SJCRH30 (cell line): ENCODE measurements at regions not wholly inside any gene's neighbourhood (a gene's known extent, or its start where the extent isn't known, plus 50 kb on each side); places are given as distances from the start of the nearest gene placed in this dataset.

ENCODE experiments used
- DNase-seq, 2 experiments: peaks; one replicate each; pipeline ENCODE4 v3.0.0-alpha.2; 2015 to 2020
- H3K27ac ChIP-seq: fragments of 250-450 bp; sonication (Bioruptor Pico); 2 replicates; pipeline ENCODE4 v1.5.1; 2020; ENCODE audit warnings: mild to moderate bottlenecking, moderate library complexity
- H3K27me3 ChIP-seq: fragments of 250-450 bp; sonication (Bioruptor Pico); 2 replicates; pipeline ENCODE4 v1.5.1; 2020; ENCODE audit warnings: mild to moderate bottlenecking, moderate library complexity
- H3K36me3 ChIP-seq: fragments of 250-450 bp; sonication (Bioruptor Pico); 2 replicates; pipeline ENCODE4 v1.5.1; 2020; ENCODE audit warnings: mild to moderate bottlenecking, moderate library complexity
- H3K4me1 ChIP-seq: fragments of 250-450 bp; sonication (Bioruptor Pico); 2 replicates; pipeline ENCODE4 v1.5.1; 2020; ENCODE audit warnings: mild to moderate bottlenecking, moderate library complexity
- H3K4me3 ChIP-seq: fragments of 250-450 bp; sonication (Bioruptor Pico); 2 replicates; pipeline ENCODE4 v1.5.1; 2020; ENCODE audit warnings: mild to moderate bottlenecking, moderate library complexity
- H3K9me3 ChIP-seq: fragments of 250-450 bp; sonication (Bioruptor Pico); replicated peaks from 2 replicates; pipeline ENCODE4 v1.5.1; 2020; ENCODE audit warnings: mild to moderate bottlenecking, moderate library complexity

- Histone ChIP-seq H3K27ac (no peak overlapping the region), H3K4me1 (no peaks in the 10 kb centered on the region), H3K9me3 (no peaks in the 10 kb centered on the region), H3K4me3 (no peak overlapping the region), H3K36me3 (no peaks in the 10 kb centered on the region), H3K27me3 (peaks cover 14% of the 10 kb centered on the region)
- no peak for DNase-seq
Observed at GRCh38 chr5:38726279-38726678, 119.5 kb upstream of the OSMR start.

GRCh38 chr5:38728029-38728428 lies 117.8 kb upstream of the OSMR start:
- Histone ChIP-seq H3K4me1 (no peaks in the 10 kb centered on the region), H3K27ac (no peak overlapping the region), H3K36me3 (no peaks in the 10 kb centered on the region), H3K4me3 (no peak overlapping the region), H3K9me3 (no peaks in the 10 kb centered on the region), H3K27me3 (peaks cover 14% of the 10 kb centered on the region)
- DNase-seq: no peak

GRCh38 chr5:38731461-38731860 lies 114.4 kb upstream of the OSMR start:
- Histone ChIP-seq H3K4me3 (no peak overlapping the region), H3K9me3 (no peaks in the 10 kb centered on the region), H3K36me3 (no peaks in the 10 kb centered on the region), H3K27ac (no peak overlapping the region), H3K27me3 (peaks cover 10% of the 10 kb centered on the region; the same call in 1 of the 2 replicates), H3K4me1 (no peaks in the 10 kb centered on the region)
- DNase-seq: no peak

- 0 out of 2 replicates have a peak, but pooled peaks cover 3% of the 10 kb centered on the region for H3K27me3 ChIP-seq
- DNase-seq: peak in 1 of 2 experiments; percentile 34
- H3K9me3 ChIP-seq: no peaks in the 10 kb centered on the region
- no peaks in the 10 kb centered on the region for H3K4me1 ChIP-seq
- no peak overlapping the region for H3K4me3 ChIP-seq
- H3K36me3 ChIP-seq: no peaks in the 10 kb centered on the region
- no peak overlapping the region for H3K27ac ChIP-seq
Observed at GRCh38 chr5:38734353-38734752, 111.5 kb upstream of the OSMR start.

GRCh38 chr5:38736089-38736488 lies 109.7 kb upstream of the OSMR start:
- DNase-seq: no peak
- Histone ChIP-seq H3K27ac (no peak overlapping the region), H3K36me3 (no peaks in the 10 kb centered on the region), H3K27me3 (0 out of 2 replicates have a peak, but pooled peaks cover 3% of the 10 kb centered on the region), H3K9me3 (no peaks in the 10 kb centered on the region), H3K4me3 (no peak overlapping the region), H3K4me1 (no peaks in the 10 kb centered on the region)

- Histone ChIP-seq H3K27ac (no peak overlapping the region), H3K4me1 (no peaks in the 10 kb centered on the region), H3K4me3 (no peak overlapping the region), H3K36me3 (no peaks in the 10 kb centered on the region), H3K9me3 (no peaks in the 10 kb centered on the region), H3K27me3 (0 out of 2 replicates have a peak, but pooled peaks cover 3% of the 10 kb centered on the region)
- DNase-seq: no peak
Observed at GRCh38 chr5:38737976-38738375, 107.8 kb upstream of the OSMR start.

- H3K27ac ChIP-seq: no peak overlapping the region
- no peak overlapping the region for H3K4me3 ChIP-seq
- DNase-seq: no peak
- peaks cover 6% of the 10 kb centered on the region; the same call in 1 of the 2 replicates for H3K9me3 ChIP-seq
- H3K36me3 ChIP-seq: no peaks in the 10 kb centered on the region
- H3K4me1 ChIP-seq: no peaks in the 10 kb centered on the region
- 0 out of 2 replicates have a peak, but pooled peaks cover 3% of the 10 kb centered on the region for H3K27me3 ChIP-seq
Observed at GRCh38 chr5:38739011-38739704, 106.7 kb upstream of the OSMR start.

- Histone ChIP-seq H3K36me3 (no peaks in the 10 kb centered on the region), H3K4me3 (no peak overlapping the region), H3K9me3 (peaks cover 6% of the 10 kb centered on the region; the same call in 1 of the 2 replicates), H3K27me3 (0 out of 2 replicates have a peak, but pooled peaks cover 3% of the 10 kb centered on the region), H3K4me1 (no peaks in the 10 kb centered on the region), H3K27ac (no peak overlapping the region)
- DNase-seq: no peak
Observed at GRCh38 chr5:38739705-38740045, 106.1 kb upstream of the OSMR start.

- no peak for DNase-seq
- Histone ChIP-seq H3K27ac (no peak overlapping the region), H3K27me3 (no peaks in the 10 kb centered on the region), H3K4me3 (no peak overlapping the region), H3K4me1 (no peaks in the 10 kb centered on the region), H3K9me3 (peaks cover 6% of the 10 kb centered on the region; the same call in 1 of the 2 replicates), H3K36me3 (no peaks in the 10 kb centered on the region)
Observed at GRCh38 chr5:38742821-38743220, 103.0 kb upstream of the OSMR start.

- no peaks in the 10 kb centered on the region for H3K4me1 ChIP-seq
- DNase-seq: no peak
- H3K36me3 ChIP-seq: no peaks in the 10 kb centered on the region
- H3K9me3 ChIP-seq: peaks cover 6% of the 10 kb centered on the region; the same call in 1 of the 2 replicates
- no peak overlapping the region for H3K4me3 ChIP-seq
- H3K27ac ChIP-seq: no peak overlapping the region
- H3K27me3 ChIP-seq: no peaks in the 10 kb centered on the region; the same call in 1 of the 2 replicates
Observed at GRCh38 chr5:38743562-38743961, 102.2 kb upstream of the OSMR start.

GRCh38 chr5:38745836-38746732 lies 99.7 kb upstream of the OSMR start:
- DNase-seq: no peak
- no peaks in the 10 kb centered on the region for H3K4me1 ChIP-seq
- no peak overlapping the region for H3K4me3 ChIP-seq
- peaks cover 7% of the 10 kb centered on the region; the same call in 1 of the 2 replicates for H3K27me3 ChIP-seq
- no peaks in the 10 kb centered on the region for H3K36me3 ChIP-seq
- H3K9me3 ChIP-seq: peaks cover 6% of the 10 kb centered on the region; the same call in 1 of the 2 replicates
- H3K27ac ChIP-seq: no peak overlapping the region

- no peaks in the 10 kb centered on the region for H3K4me1 ChIP-seq
- no peak for DNase-seq
- H3K4me3 ChIP-seq: no peak overlapping the region
Observed at GRCh38 chr5:38749861-38750260, 96.0 kb upstream of the OSMR start.

GRCh38 chr5:38751103-38751502 lies 94.7 kb upstream of the OSMR start:
- Histone ChIP-seq H3K9me3 (no peaks in the 10 kb centered on the region), H3K27ac (no peak overlapping the region), H3K36me3 (no peaks in the 10 kb centered on the region), H3K27me3 (peaks cover 13% of the 10 kb centered on the region), H3K4me3 (no peak overlapping the region), H3K4me1 (no peaks in the 10 kb centered on the region)
- peak in 1 of 2 experiments; percentile 33 for DNase-seq

More at GRCh38 chr5:38749861-38750260, 96.0 kb upstream of the OSMR start:
- H3K27me3 ChIP-seq: peaks cover 7% of the 10 kb centered on the region
- H3K27ac ChIP-seq: no peak overlapping the region
- no peaks in the 10 kb centered on the region for H3K36me3 ChIP-seq
- H3K9me3 ChIP-seq: no peaks in the 10 kb centered on the region

- no peak for DNase-seq
- H3K9me3 ChIP-seq: no peaks in the 10 kb centered on the region
- H3K4me3 ChIP-seq: no peak overlapping the region
- H3K27me3 ChIP-seq: peaks cover 19% of the 10 kb centered on the region
- no peaks in the 10 kb centered on the region for H3K4me1 ChIP-seq
- H3K36me3 ChIP-seq: no peaks in the 10 kb centered on the region
- H3K27ac ChIP-seq: no peak overlapping the region
Observed at GRCh38 chr5:38752012-38752536, 93.7 kb upstream of the OSMR start.

GRCh38 chr5:38752622-38753021 lies 93.2 kb upstream of the OSMR start:
- no peak overlapping the region for H3K4me3 ChIP-seq
- DNase-seq: no peak
- no peaks in the 10 kb centered on the region for H3K36me3 ChIP-seq
- no peaks in the 10 kb centered on the region for H3K4me1 ChIP-seq
- no peaks in the 10 kb centered on the region for H3K9me3 ChIP-seq
- peaks cover 19% of the 10 kb centered on the region for H3K27me3 ChIP-seq
- H3K27ac ChIP-seq: no peak overlapping the region
